ENCODE measurements at regions not wholly inside any gene's neighbourhood (a gene's known extent, or its start where the extent isn't known, plus 50 kb on each side); places are given as distances from the start of the nearest gene placed in this dataset.

DNA sequence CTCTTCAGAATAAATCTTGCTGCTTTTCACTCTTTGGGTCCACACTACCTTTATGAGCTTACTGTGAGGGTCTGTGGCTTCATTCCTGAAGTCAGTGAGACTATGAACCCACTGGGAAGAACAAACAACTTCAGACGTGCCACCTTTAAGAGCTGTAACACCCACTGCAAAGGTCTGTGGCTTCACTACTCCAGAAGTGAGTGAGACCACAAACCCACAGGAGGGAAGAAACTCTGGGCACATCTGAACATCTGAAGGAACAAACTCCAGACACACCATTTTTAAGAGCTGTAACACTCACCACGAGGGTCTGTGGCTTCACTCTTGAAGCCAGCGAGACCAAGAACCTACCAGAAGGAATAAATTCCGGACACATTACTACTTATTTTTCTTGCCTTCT, 964.1 kb upstream of the NXPH2 start:
- Histone ChIP-seq H3K4me3 (no peak overlapping the region), H3K36me3 (no peaks in the 10 kb centered on the region), H3K27me3 (no peaks in the 10 kb centered on the region), H3K4me1 (no peaks in the 10 kb centered on the region), H3K9me3 (no peaks in the 10 kb centered on the region), H3K27ac (no peak overlapping the region)
- DNase-seq (no peak), ATAC-seq (ENCODE audit: low FRiP score in 2 of 2) (no peak)
- TF ChIP-seq, protein P1, sequence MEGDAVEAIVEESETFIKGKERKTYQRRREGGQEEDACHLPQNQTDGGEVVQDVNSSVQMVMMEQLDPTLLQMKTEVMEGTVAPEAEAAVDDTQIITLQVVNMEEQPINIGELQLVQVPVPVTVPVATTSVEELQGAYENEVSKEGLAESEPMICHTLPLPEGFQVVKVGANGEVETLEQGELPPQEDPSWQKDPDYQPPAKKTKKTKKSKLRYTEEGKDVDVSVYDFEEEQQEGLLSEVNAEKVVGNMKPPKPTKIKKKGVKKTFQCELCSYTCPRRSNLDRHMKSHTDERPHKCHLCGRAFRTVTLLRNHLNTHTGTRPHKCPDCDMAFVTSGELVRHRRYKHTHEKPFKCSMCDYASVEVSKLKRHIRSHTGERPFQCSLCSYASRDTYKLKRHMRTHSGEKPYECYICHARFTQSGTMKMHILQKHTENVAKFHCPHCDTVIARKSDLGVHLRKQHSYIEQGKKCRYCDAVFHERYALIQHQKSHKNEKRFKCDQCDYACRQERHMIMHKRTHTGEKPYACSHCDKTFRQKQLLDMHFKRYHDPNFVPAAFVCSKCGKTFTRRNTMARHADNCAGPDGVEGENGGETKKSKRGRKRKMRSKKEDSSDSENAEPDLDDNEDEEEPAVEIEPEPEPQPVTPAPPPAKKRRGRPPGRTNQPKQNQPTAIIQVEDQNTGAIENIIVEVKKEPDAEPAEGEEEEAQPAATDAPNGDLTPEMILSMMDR (IDR thresholded peaks at IDR 0.05): no peak
- TF ChIP-seq POLR2A (IDR thresholded peaks at IDR 0.05) (no peak), POLR2AphosphoS5 (IDR thresholded peaks at IDR 0.05) (no peak), EP300 (IDR thresholded peaks at IDR 0.05) (no peak)
- 77 to 80% methylated on average over 4 of the region's 4 CpGs for WGBS, 2 donors

DNA sequence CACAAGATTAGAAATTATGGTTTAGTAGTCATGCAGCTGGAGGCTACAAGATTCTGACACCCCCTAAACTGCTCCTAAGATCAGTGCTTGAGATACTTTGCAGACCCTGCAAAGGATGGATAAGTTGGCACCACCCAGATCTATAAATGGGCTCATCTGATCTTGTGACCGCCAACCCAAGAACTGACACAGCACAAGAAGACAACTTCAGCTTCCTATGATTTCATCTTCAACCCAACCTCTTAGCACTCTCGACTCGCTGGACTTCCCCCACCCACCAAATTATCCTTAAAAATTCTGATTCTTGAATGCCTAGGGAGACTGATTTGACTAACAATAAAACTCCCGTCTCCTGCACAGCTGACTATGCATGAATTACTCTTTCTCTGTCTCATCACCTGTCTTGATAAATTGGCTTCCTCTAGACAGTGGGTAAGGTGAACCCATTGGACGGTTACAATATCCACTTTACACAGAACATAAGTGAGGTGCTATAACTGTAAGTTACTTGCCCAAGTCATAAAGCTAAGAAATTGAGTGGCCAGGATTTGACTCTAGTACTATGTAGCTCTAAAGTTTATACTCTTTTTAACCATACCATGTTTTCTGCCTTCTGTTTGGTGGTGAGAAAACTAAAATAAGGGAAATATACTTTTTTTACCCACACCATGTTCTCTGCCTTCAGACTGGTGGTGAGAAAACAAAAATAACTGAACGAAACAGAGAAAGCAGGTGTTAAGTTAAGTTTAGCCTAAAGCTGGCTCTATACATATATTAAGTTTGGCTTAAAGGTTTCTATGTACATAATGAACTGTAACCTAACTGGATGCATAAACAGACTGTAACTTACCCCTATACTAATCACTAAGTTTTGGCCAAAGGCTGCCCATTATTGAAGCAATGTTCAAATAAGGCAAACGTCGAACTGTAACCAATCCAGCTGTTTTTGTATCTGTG, 962.3 kb upstream of the NXPH2 start:
- Histone ChIP-seq H3K9me3 (no peaks in the 10 kb centered on the region), H3K27me3 (no peaks in the 10 kb centered on the region), H3K4me3 (no peak overlapping the region), H3K36me3 (no peaks in the 10 kb centered on the region), H3K27ac (no peak overlapping the region), H3K4me1 (no peaks in the 10 kb centered on the region)
- DNase-seq (no peak), ATAC-seq (ENCODE audit: low FRiP score in 2 of 2) (no peak)
- TF ChIP-seq POLR2A (IDR thresholded peaks at IDR 0.05): no peak
- no peak for TF ChIP-seq POLR2AphosphoS5 (IDR thresholded peaks at IDR 0.05)
- TF ChIP-seq, protein P1 (IDR thresholded peaks at IDR 0.05): no peak
- TF ChIP-seq EP300 (IDR thresholded peaks at IDR 0.05): no peak
- WGBS, 2 donors: 86% methylated on average over 8 of the region's 8 CpGs

DNA sequence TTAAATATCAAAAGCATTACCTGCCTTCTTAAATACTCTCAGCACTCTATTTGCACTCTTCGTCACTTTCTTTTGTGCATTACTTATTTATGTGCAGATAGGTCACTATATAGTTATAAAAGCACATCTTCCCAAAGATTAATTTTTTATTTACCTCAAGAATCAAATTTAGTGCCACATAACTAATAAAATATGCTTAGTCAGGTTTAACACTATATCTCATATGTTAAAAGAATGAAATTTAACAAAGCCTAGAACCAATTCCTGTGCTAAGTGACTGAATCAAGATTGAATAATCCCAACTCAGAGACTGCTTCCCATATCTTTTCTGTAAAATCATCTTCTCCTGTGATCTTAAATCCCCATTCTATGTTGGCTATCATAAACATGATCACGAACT, 957.5 kb upstream of the NXPH2 start:
- TF ChIP-seq, protein P1 (IDR thresholded peaks at IDR 0.05): no peak
- TF ChIP-seq POLR2AphosphoS5 (IDR thresholded peaks at IDR 0.05) (no peak), POLR2A (IDR thresholded peaks at IDR 0.05) (no peak), EP300 (IDR thresholded peaks at IDR 0.05) (no peak)
- DNase-seq: no peak
- ATAC-seq (ENCODE audit: low FRiP score in 2 of 2): no peak
- H3K4me1 ChIP-seq: no peaks in the 10 kb centered on the region
- no peaks in the 10 kb centered on the region for H3K27me3 ChIP-seq
- no peaks in the 10 kb centered on the region for H3K9me3 ChIP-seq
- no peaks in the 10 kb centered on the region for H3K36me3 ChIP-seq
- H3K27ac ChIP-seq: no peak overlapping the region
- 75 to 77% methylated on average over 2 of the region's 2 CpGs for WGBS, 2 donors
- no peak overlapping the region for H3K4me3 ChIP-seq

DNA sequence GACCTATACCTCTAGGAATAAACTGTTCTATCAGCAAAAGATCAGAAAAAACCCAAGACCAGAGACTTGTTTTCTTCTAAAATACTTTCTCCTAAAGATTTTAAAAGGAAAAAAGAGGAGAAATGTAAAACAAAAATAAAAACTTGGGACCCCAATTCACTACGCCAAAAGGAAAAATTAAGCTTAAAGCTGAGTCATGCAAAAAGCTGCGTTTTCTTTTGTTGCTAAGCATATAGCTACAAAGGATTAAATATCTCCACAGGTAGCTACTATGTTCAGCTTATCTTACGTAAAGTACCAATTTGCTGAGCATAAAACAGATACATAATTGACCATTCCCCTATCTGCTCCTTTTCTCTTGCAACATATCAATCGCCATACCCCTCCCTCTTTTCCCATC, 950.0 kb upstream of the NXPH2 start:
- Histone ChIP-seq H3K36me3 (no peaks in the 10 kb centered on the region), H3K4me1 (no peaks in the 10 kb centered on the region), H3K4me3 (no peak overlapping the region), H3K9me3 (no peaks in the 10 kb centered on the region), H3K27ac (no peak overlapping the region), H3K27me3 (no peaks in the 10 kb centered on the region)
- no peak for ATAC-seq (ENCODE audit: low FRiP score in 2 of 2)
- no peak for DNase-seq
- WGBS, 2 donors: 85 to 88% methylated on average over 4 of the region's 4 CpGs
- TF ChIP-seq EP300 (IDR thresholded peaks at IDR 0.05) (no peak), POLR2AphosphoS5 (IDR thresholded peaks at IDR 0.05) (no peak), POLR2A (IDR thresholded peaks at IDR 0.05) (no peak)
- TF ChIP-seq, protein P1 (IDR thresholded peaks at IDR 0.05): no peak

Measured in upper lobe of left lung (tissue), 6 donors.